HG02973 (cell line): ENCODE measurements at regions not wholly inside any gene's neighbourhood (a gene's known extent, or its start where the extent isn't known, plus 50 kb on each side); places are given as distances from the start of the nearest gene placed in this dataset.
"Not testable (repeated sequence)": the region's sequence is repeated elsewhere in the genome, so short reads cannot be mapped to it uniquely, and the experiment has no call there.

Experiments
- ATAC-seq: cut with Tn5 transposase; IDR thresholded peaks from one replicate; pipeline ENCODE4 v1.9.1; 2021; ENCODE audit warnings: moderate library complexity; ENCODE audit not compliant: unreplicated experiment

DNA sequence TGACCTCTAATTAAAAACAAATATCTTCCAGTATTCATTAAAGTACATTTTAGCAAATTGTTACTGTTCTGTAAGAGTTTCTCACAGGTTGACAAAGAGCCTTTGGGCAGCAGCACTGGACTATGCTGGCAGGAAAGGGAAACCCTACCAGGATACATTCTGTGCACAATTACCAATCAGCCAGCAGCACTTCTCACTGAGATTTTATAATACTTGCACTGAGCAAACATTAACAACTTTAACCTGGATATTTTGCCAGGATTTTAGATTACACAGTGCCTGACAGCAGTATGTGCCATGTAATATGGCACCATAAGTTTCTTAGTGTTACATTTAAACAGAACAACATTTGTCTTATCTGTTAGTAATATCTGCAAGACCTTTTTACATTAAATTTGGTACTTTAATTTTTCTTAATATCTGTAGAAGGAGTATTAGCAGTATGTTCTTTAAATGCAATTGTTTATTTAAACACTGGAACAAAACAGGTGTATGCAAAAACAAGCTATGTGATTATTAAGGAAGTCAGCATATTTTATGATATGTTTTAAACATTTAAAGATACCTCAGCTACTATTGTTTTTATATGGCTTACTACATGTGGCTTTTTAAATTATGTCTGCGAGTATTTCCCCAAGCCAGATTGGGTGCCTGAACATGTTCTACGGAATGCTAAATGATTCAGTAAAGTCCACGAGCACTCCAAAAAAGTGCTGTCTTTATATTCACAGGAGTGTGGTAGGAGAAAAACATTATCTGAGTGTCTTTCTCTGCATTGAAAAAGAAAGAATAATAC, 699.0 kb upstream of the LUZP2 start:
- no peak for ATAC-seq

GRCh38 chr11:23834306-23834705, 662.5 kb upstream of the LUZP2 start:
- not testable (repeated sequence) for ATAC-seq

- no peak for ATAC-seq
Observed at GRCh38 chr11:23836981-23837380, 659.9 kb upstream of the LUZP2 start.

GRCh38 chr11:23840872-23841271, 656.0 kb upstream of the LUZP2 start:
- no peak for ATAC-seq

- ATAC-seq, result no peak
Observed at GRCh38 chr11:23846902-23847422, 649.9 kb upstream of the LUZP2 start.

DNA sequence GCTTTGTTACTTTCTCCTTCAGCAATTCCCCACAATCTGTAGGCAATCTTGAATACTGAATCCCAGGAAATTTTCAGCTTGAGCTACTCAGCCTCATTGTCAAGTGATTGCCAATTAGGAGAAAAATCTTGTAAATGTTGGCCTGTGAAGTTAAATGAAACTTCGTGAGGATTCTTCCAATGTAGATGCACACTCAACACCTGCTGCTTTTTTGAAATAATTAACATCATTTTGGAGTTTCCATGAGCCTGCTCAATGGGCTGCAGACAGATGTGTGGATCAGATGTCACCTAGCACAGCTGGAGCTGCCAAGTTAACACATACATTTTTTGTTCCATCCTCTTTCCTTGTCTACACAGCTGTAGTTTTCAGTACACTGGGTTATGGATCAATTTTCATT, 645.6 kb upstream of the LUZP2 start:
- no peak for ATAC-seq

DNA sequence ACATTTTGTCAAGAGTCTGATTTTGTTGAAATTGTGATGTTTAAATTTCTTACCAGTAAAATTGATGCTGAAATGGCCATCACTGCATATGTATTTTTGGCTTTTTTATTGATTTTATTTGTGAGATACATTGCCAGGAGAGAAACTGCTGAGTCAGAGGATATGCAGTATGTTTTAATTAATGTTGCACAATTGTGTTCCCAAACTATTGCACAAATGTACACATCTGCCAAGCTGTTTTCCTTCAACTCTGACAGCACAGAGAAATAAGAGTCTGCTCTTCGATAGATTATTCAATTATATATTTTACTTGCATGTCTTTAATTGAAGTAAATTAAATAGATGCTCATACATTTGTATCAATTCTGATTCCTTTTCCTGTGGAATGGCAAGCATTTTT, 640.2 kb upstream of the LUZP2 start:
- no peak for ATAC-seq

DNA sequence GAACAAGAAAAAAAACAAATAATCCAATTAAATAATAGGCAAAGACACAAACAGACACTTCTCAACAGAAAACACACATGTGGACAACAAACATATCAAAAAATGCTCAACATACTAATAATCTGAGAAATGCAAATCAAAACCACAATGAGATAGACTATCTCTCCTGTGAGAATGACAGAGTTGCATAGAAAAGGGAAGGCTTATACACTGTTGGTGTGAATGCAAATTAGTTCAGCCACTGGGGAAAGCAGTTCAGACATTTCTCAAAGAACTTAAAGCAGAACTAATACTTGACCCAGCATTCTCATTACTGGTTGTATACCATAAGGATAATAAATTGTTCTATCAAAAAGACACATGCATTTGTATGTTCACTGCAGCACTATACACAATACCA, 637.8 kb upstream of the LUZP2 start:
- no peak for ATAC-seq

DNA sequence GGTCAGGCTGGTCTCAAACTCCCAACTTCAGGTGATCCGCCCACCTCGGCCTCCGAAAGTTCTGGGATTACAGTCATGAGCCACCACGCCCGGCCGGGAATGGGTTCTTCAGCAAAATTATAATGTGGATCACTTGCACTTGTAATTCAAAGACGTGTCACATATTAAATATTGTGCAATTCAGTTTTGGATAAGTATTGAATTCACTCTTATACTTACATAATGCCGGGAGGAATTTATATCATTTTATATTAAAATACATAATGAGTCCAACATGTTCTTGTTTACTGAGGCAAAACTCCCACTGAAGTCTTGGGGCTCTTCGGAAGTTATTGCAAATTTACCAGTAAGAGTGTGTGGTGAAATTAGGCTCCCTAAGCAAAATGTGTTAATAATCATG, 635.2 kb upstream of the LUZP2 start:
- ATAC-seq, result no peak

DNA sequence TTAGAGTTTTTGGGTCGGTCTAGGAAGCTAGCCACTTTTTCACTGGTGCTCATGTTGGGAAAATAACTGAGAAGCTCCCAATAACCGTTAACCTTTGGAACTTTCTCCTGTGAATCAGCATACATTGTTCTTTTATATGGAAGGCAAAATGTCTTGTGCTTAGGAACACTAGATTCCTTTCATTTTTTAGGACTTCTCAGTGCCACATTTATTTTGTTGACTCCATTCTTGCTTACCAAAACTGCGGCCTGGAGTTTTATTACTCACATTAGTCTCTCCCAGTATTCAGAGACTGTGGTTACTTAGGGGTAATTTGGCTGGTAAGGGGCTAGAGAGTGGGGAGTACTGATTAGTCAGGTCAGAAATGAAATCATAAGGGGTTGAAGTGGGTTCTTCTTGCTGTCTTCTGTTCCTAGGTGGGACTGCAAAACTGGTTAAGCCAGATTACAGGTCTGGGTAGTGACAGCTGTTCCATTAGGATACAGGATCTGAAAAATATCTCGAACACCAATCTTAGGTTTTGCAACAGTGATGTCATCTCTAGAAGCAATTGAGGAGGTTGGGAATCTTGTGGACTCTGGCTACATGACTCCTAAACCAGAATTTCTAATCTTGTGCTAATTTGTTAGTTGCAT, 631.4 kb upstream of the LUZP2 start:
- ATAC-seq, result no peak

DNA sequence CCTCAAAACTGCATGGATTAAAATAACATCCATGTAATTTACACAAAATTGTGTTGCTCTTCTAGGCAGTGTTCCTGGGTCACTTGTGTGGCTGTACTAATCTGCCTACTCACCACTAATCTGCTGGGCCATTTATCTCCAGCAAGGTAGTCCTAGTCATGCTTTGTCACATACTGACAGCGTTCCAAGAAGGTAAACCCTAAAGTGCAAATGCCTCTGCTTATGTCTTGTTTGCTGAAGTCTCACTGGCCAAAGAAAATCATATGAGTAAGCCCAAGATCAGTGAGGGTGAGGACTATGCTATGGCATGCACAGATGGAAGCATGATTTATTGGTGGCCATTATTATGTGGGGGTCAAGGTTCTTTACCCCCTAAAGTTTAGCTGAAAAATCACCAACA, 630.2 kb upstream of the LUZP2 start:
- no peak for ATAC-seq

DNA sequence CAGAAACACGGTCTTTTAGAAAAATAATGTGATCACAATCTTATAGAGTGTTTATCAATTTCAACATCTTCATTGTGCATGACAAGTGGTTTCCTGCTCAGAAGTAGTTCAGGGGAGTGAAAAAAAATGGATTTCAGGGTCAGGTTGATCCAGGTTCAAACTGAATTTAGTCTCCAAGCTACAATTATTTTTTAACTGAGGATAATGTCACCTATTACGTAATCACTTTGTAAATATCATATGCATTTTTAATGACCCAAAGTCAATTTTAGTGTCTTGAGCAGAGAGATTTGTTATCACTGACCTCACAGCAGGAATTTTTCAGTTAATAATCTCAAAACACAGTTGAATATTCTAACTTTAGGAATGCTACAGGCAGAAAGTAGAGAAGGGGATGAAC, 627.2 kb upstream of the LUZP2 start:
- no peak for ATAC-seq

DNA sequence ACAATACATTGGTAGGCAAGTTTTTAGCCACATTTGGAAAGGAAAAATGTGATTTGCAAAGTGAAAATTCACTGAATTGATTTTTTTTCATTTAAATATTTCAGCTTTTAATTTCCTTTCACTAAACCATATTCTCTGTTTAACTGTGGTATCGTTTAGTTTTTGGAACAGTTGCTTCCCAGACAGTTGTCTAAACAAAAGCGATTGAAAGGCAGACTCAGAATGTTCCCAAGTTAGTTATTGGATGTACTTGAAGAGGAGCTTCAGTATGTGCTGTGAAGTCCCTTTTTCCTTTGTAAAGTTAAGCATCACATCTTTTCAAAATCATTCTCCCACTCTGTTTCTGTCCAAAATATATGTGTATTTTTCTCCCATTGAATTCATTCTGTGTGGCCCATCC, 623.4 kb upstream of the LUZP2 start:
- ATAC-seq, result no peak

DNA sequence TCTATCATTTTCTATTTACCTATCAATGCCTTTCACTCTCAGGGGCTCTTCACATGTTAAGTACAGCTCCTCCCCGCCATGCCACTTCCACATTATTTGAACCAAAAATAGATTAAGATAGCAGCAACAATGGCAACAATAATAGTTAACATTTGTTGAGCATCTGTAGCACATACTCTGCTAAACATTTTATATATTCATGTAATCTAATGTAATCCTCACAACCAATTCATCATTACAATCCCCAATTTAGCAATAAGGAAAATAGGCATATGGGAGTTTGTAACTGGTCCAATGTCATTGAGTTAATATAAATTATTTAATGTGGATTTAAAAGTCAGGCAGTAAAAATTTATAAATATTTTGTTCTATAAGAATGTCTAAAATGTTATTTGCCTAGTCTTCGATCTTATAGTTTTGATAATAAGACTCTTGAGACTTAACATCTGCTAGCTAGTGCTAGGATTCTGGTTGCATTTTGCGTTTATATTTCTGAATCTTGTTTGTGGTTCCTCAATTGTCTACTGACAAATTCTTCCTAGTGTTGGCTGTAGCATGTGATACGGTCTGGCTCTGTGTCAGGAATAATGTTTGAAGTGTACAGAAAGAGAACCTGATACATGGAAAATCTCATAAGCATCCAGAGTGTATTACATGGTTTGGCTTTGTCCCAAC, 621.5 kb upstream of the LUZP2 start:
- ATAC-seq, result no peak

GRCh38 chr11:23883426-23884048, 613.3 kb upstream of the LUZP2 start:
- ATAC-seq, result not testable (repeated sequence)

- no peak for ATAC-seq
Observed at GRCh38 chr11:23884341-23884740, 612.5 kb upstream of the LUZP2 start.

DNA sequence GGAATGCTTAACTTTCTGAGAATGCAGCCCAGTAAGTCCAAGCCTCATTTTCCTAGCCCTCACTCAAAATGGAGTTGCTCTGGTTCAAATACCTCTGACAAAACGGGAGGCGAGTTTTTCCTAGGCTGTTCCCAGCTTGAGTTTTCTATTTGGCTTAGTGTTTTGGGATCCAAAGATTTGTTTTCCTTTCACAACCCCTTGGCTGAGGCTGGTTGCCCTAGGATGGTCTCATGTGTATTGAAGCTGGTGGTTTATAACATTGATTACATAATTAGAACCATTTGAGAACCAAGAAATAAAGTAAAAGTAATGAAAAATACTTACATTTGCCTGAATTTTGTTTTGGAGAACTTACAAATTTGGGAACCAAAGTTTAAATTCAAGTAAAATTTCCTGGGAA, 611.1 kb upstream of the LUZP2 start:
- ATAC-seq, result no peak

DNA sequence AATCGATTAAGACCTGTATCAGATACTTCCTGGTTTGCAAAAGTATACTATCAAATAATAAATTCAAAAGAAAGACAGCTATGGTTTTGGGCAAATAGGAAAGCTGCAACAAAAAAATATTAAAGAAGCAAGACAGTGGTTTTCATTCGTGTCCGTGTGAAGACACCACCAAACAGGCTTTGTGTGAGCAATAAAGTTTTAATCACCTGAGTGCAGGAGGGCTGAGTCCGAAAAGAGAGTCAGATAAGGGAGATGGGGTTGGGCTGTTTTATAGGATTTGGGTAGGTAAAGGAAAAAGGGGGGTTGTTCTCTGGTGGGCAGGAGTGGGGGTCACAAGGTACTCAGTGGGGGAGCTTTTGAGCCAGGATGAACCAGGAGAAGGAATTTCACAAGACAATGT, 609.7 kb upstream of the LUZP2 start:
- not testable (repeated sequence) for ATAC-seq

- no peak for ATAC-seq
Observed at GRCh38 chr11:23893126-23893525, 603.7 kb upstream of the LUZP2 start.

- no peak for ATAC-seq
Observed at GRCh38 chr11:23897453-23898286, 599.2 kb upstream of the LUZP2 start.
